Ishikawa (cell line): ENCODE measurements at regions not wholly inside any gene's neighbourhood (a gene's known extent, or its start where the extent isn't known, plus 50 kb on each side); places are given as distances from the start of the nearest gene placed in this dataset.

Source experiments
- EGR1 ChIP-seq: IDR thresholded peaks from 2 replicates; pipeline ENCODE4 v1.6.1; 2012
- RAD21 ChIP-seq: IDR thresholded peaks from 2 replicates; pipeline ENCODE4 v1.6.1; 2012; ENCODE audit warnings: low read depth
- TAF1 ChIP-seq: IDR thresholded peaks from 2 replicates; pipeline ENCODE4 v1.6.1; 2012; ENCODE audit warnings: low read depth, mild to moderate bottlenecking
- TF ChIP-seq, protein P1 (sequence below): IDR thresholded peaks from 2 replicates; pipeline ENCODE4 v1.6.1; 2012

DNA sequence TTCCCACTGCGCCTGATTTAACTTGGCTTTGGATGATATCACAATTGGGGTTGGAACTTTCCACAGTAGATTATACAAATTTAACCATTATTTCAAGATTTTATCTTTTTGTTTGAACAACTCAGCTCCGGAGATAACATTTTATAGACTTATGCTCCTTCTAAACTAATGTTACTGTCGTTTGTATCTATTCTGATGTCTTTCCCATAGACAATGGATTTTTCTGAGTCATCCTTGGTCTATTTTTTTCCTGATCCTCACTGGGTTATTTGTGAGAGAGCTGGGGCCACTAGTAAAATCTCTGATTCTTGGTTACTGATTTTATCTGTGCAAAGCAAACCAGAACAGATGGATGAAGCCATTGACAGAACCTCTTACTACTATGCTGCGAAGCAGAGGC, 175.1 kb downstream of the SLC38A4 start:
- no peak for TF ChIP-seq RAD21
- TF ChIP-seq TAF1, result no peak
- no peak for TF ChIP-seq EGR1
- TF ChIP-seq, protein P1, sequence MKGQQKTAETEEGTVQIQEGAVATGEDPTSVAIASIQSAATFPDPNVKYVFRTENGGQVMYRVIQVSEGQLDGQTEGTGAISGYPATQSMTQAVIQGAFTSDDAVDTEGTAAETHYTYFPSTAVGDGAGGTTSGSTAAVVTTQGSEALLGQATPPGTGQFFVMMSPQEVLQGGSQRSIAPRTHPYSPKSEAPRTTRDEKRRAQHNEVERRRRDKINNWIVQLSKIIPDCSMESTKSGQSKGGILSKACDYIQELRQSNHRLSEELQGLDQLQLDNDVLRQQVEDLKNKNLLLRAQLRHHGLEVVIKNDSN, result no peak
